ENCODE measurements at regions not wholly inside any gene's neighbourhood (a gene's known extent, or its start where the extent isn't known, plus 50 kb on each side); places are given as distances from the start of the nearest gene placed in this dataset.
"Not testable (repeated sequence)": the region's sequence is repeated elsewhere in the genome, so short reads cannot be mapped to it uniquely, and the experiment has no call there.

- no peak overlapping the region for H3K27ac ChIP-seq (ENCODE audit: low read depth, low read length)
- no peak overlapping the region for H3K4me3 ChIP-seq (ENCODE audit: insufficient read depth, low read length, poor library complexity, severe bottlenecking)
- no peak overlapping the region for H2AFZ ChIP-seq (ENCODE audit: low read depth, low read length, severe bottlenecking)
Observed at GRCh38 chr11:69915501-69916250, 96.5 kb upstream of the FGF3 start.

GRCh38 chr11:69916251-69916649 lies 97.0 kb upstream of the FGF3 start:
- H3K4me3 ChIP-seq (ENCODE audit: insufficient read depth, low read length, poor library complexity, severe bottlenecking); H3K9me3 ChIP-seq (ENCODE audit: insufficient read depth, low read length); H2AFZ ChIP-seq (ENCODE audit: low read depth, low read length, severe bottlenecking); H3K27me3 ChIP-seq (ENCODE audit: low read length); H3F3A ChIP-seq (ENCODE audit: insufficient read depth); H3K79me2 ChIP-seq (ENCODE audit: insufficient read depth, low read length); H3K27ac ChIP-seq (ENCODE audit: low read depth, low read length); H4K20me1 ChIP-seq (ENCODE audit: low read depth, low read length); H3K4me2 ChIP-seq (ENCODE audit: low read depth, low read length, poor library complexity, severe bottlenecking); H3K36me3 ChIP-seq (ENCODE audit: low read length); H3K9ac ChIP-seq (ENCODE audit: low read length); H3K9me2 ChIP-seq (replicated peaks; ENCODE audit: insufficient read depth, low read length): not testable (repeated sequence)

More at GRCh38 chr11:69915501-69916250, 96.5 kb upstream of the FGF3 start:
- Histone ChIP-seq H4K20me1 (ENCODE audit: low read depth, low read length) (no peaks in the 10 kb centered on the region), H3K9me3 (ENCODE audit: insufficient read depth, low read length) (no peaks in the 10 kb centered on the region), H3K9me2 (replicated peaks; ENCODE audit: insufficient read depth, low read length) (no peaks in the 10 kb centered on the region), H3K9ac (ENCODE audit: low read length) (no peak overlapping the region), H3K27me3 (ENCODE audit: low read length) (no peaks in the 10 kb centered on the region), H3K36me3 (ENCODE audit: low read length) (no peaks in the 10 kb centered on the region), H3K79me2 (ENCODE audit: insufficient read depth, low read length) (no peaks in the 10 kb centered on the region), H3K4me2 (ENCODE audit: low read depth, low read length, poor library complexity, severe bottlenecking) (no peak overlapping the region), H3F3A (ENCODE audit: insufficient read depth) (no peaks in the 10 kb centered on the region)
- TF ChIP-seq EZH2phosphoT487 (conservative IDR thresholded peaks at IDR 0.05; ENCODE audit: low read length) (no peak), CTCF (IDR thresholded peaks at IDR 0.05; ENCODE audit: insufficient read depth, low read length, poor library complexity, severe bottlenecking) (peak; percentile 81)

DNA sequence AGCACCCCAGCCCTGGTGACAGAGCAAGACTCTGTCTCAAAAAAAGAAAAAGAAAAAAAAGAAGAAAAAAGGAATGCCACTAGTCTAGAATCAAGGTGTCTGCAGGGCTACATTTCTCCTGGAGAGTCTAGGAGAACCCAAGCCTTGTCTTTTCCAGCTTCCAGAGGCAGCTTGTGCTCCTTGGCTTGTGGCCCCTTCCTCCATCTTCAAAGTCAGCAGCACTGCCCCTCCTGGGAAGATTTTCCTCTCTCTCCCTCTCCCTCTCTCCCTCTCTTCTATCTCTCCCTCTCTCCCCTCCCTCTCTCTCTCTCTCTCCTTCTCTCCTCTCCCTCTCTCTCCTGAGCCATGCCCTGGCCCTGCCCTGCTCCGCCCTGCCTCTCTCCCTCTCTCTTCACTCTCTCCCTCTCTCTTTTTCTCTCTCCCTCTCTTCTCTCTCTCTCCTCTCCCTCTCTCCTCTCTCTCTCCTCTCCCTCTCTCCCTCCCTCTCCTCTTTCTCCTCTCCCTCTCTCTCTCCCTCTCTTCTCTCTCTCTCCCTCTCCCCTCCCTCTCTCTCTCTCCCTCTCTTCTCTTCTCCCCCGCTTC lies 97.7 kb upstream of the FGF3 start:
- no peak overlapping the region for H3K4me3 ChIP-seq (ENCODE audit: insufficient read depth, low read length, poor library complexity, severe bottlenecking)
- H3K9me3 ChIP-seq (ENCODE audit: insufficient read depth, low read length): no peaks in the 10 kb centered on the region
- H4K20me1 ChIP-seq (ENCODE audit: low read depth, low read length): no peaks in the 10 kb centered on the region
- TF ChIP-seq EZH2phosphoT487 (conservative IDR thresholded peaks at IDR 0.05; ENCODE audit: low read length) (no peak), CTCF (IDR thresholded peaks at IDR 0.05; ENCODE audit: insufficient read depth, low read length, poor library complexity, severe bottlenecking) (no peak)
- no peaks in the 10 kb centered on the region for H3K9me2 ChIP-seq (replicated peaks; ENCODE audit: insufficient read depth, low read length)
- no peaks in the 10 kb centered on the region for H3F3A ChIP-seq (ENCODE audit: insufficient read depth)
- no peak overlapping the region for H2AFZ ChIP-seq (ENCODE audit: low read depth, low read length, severe bottlenecking)
- H3K4me2 ChIP-seq (ENCODE audit: low read depth, low read length, poor library complexity, severe bottlenecking): no peak overlapping the region
- no peaks in the 10 kb centered on the region for H3K36me3 ChIP-seq (ENCODE audit: low read length)
- H3K79me2 ChIP-seq (ENCODE audit: insufficient read depth, low read length): no peaks in the 10 kb centered on the region
- H3K9ac ChIP-seq (ENCODE audit: low read length): no peak overlapping the region
- H3K27ac ChIP-seq (ENCODE audit: low read depth, low read length): no peak overlapping the region
- no peaks in the 10 kb centered on the region for H3K27me3 ChIP-seq (ENCODE audit: low read length)

- Histone ChIP-seq H3K27ac (ENCODE audit: low read depth, low read length) (no peak overlapping the region), H3K36me3 (ENCODE audit: low read length) (no peaks in the 10 kb centered on the region), H3K9me3 (ENCODE audit: insufficient read depth, low read length) (no peaks in the 10 kb centered on the region), H3K9me2 (replicated peaks; ENCODE audit: insufficient read depth, low read length) (no peaks in the 10 kb centered on the region), H2AFZ (ENCODE audit: low read depth, low read length, severe bottlenecking) (no peak overlapping the region), H3K4me2 (ENCODE audit: low read depth, low read length, poor library complexity, severe bottlenecking) (no peak overlapping the region), H3K4me3 (ENCODE audit: insufficient read depth, low read length, poor library complexity, severe bottlenecking) (no peak overlapping the region), H3F3A (ENCODE audit: insufficient read depth) (no peaks in the 10 kb centered on the region), H3K9ac (ENCODE audit: low read length) (no peak overlapping the region), H3K79me2 (ENCODE audit: insufficient read depth, low read length) (no peaks in the 10 kb centered on the region), H3K27me3 (ENCODE audit: low read length) (no peaks in the 10 kb centered on the region), H4K20me1 (ENCODE audit: low read depth, low read length) (no peaks in the 10 kb centered on the region)
- no peak for TF ChIP-seq CTCF (IDR thresholded peaks at IDR 0.05; ENCODE audit: insufficient read depth, low read length, poor library complexity, severe bottlenecking)
- TF ChIP-seq EZH2phosphoT487 (conservative IDR thresholded peaks at IDR 0.05; ENCODE audit: low read length): no peak
Observed at GRCh38 chr11:69917529-69917928, 98.3 kb upstream of the FGF3 start.
